ENCODE measurements at regions not wholly inside any gene's neighbourhood (a gene's known extent, or its start where the extent isn't known, plus 50 kb on each side); places are given as distances from the start of the nearest gene placed in this dataset.

- TF ChIP-seq CTCF (conservative IDR thresholded peaks at IDR 0.05; ENCODE audit: low read length) (no peak), EZH2phosphoT487 (IDR thresholded peaks at IDR 0.05; ENCODE audit: borderline replicate concordance) (no peak)
Measured at GRCh38 chr21:36229181-36229580, 72.6 kb downstream of the DOP1B start.
